H9 (cell line): ENCODE measurements at regions not wholly inside any gene's neighbourhood (a gene's known extent, or its start where the extent isn't known, plus 50 kb on each side); places are given as distances from the start of the nearest gene placed in this dataset.

ENCODE experiments used
- DNase-seq: peaks from one replicate; pipeline ENCODE4 v3.0.0-alpha.2; 2017
- H2AFZ ChIP-seq: one replicate; pipeline ENCODE4 v1.6.1; 2013; ENCODE audit warnings: mild to moderate bottlenecking, low read length, control low read depth, moderate library complexity
- H2AK5ac ChIP-seq: 2 replicates; pipeline ENCODE4 v1.6.1; 2013; ENCODE audit warnings: low read length, control low read depth, mixed read lengths; ENCODE audit not compliant: insufficient read length
- H2BK120ac ChIP-seq: one replicate; pipeline ENCODE4 v1.6.1; 2013; ENCODE audit warnings: low read depth, mild to moderate bottlenecking, low read length, control low read depth, inconsistent platforms; ENCODE audit not compliant: poor library complexity, severe bottlenecking
- H2BK12ac ChIP-seq: 2 replicates; pipeline ENCODE4 v1.6.1; 2013; ENCODE audit warnings: low read length, control low read depth, mixed read lengths, low read depth; ENCODE audit not compliant: insufficient read length
- H2BK15ac ChIP-seq: 2 replicates; pipeline ENCODE4 v1.6.1; 2013; ENCODE audit warnings: low read depth, low read length, control low read depth
- H2BK20ac ChIP-seq: one replicate; pipeline ENCODE4 v1.6.1; 2013; ENCODE audit warnings: low read depth, mild to moderate bottlenecking, low read length, control low read depth, inconsistent platforms; ENCODE audit not compliant: poor library complexity, severe bottlenecking
- H2BK5ac ChIP-seq: 2 replicates; pipeline ENCODE4 v1.6.1; 2013; ENCODE audit warnings: low read length, control low read depth, mixed read lengths; ENCODE audit not compliant: insufficient read length
- H3K14ac ChIP-seq: 2 replicates; pipeline ENCODE4 v1.6.1; 2013; ENCODE audit warnings: low read length, control low read depth; ENCODE audit not compliant: insufficient read depth
- H3K18ac ChIP-seq: 2 replicates; pipeline ENCODE4 v1.6.1; 2013; ENCODE audit warnings: low read depth, mild to moderate bottlenecking, mixed read lengths, low read length, control low read depth; ENCODE audit not compliant: insufficient read length
- H3K23ac ChIP-seq: 2 replicates; pipeline ENCODE4 v1.6.1; 2013; ENCODE audit warnings: low read length, control low read depth, mixed read lengths, low read depth; ENCODE audit not compliant: insufficient read length
- H3K23me2 ChIP-seq: 2 replicates; pipeline ENCODE4 v1.6.1; 2013; ENCODE audit warnings: low read depth, mild to moderate bottlenecking, mixed read lengths, low read length, control low read depth; ENCODE audit not compliant: insufficient read length, poor library complexity, severe bottlenecking
- H3K27ac ChIP-seq: 2 replicates; pipeline ENCODE4 v1.5.1; 2013; ENCODE audit warnings: low read length, control low read depth, mixed read lengths, low read depth; ENCODE audit not compliant: insufficient read length
- H3K27me3 ChIP-seq: 2 replicates; pipeline ENCODE4 v1.6.1; 2013; ENCODE audit warnings: low read length, control low read depth, inconsistent platforms; ENCODE audit not compliant: insufficient read depth
- H3K4ac ChIP-seq: 2 replicates; pipeline ENCODE4 v1.6.1; 2013; ENCODE audit warnings: low read depth, mild to moderate bottlenecking, control low read depth, inconsistent platforms, low read length, moderate library complexity
- H3K4me1 ChIP-seq: 2 replicates; pipeline ENCODE4 v1.6.1; 2013; ENCODE audit warnings: low read length, control low read depth, inconsistent platforms; ENCODE audit not compliant: insufficient read depth
- H3K4me2 ChIP-seq: 2 replicates; pipeline ENCODE4 v1.6.1; 2013; ENCODE audit warnings: low read length, control low read depth, mixed read lengths; ENCODE audit not compliant: insufficient read length, insufficient read depth
- H3K56ac ChIP-seq: 2 replicates; pipeline ENCODE4 v1.6.1; 2013; ENCODE audit warnings: low read depth, mild to moderate bottlenecking, mixed read lengths, low read length, control low read depth; ENCODE audit not compliant: insufficient read length
- H3K79me1 ChIP-seq: 2 replicates; pipeline ENCODE4 v1.6.1; 2013; ENCODE audit warnings: low read depth, mild to moderate bottlenecking, moderate library complexity, low read length, control low read depth, inconsistent platforms; ENCODE audit not compliant: insufficient read depth, poor library complexity, severe bottlenecking
- H3K79me2 ChIP-seq: 2 replicates; pipeline ENCODE4 v1.6.1; 2013; ENCODE audit warnings: low read length, control low read depth, inconsistent platforms; ENCODE audit not compliant: insufficient read depth
- H3K9ac ChIP-seq: 2 replicates; pipeline ENCODE4 v1.6.1; 2013; ENCODE audit warnings: low read length, control low read depth, mixed read lengths; ENCODE audit not compliant: insufficient read length; ENCODE audit errors: extremely low read depth
- H3K9me3 ChIP-seq: one replicate; pipeline ENCODE4 v1.6.1; 2013; ENCODE audit warnings: low read depth, low read length, inconsistent platforms; ENCODE audit not compliant: control insufficient read depth
- H3T11ph ChIP-seq: one replicate; pipeline ENCODE4 v1.6.1; 2013; ENCODE audit warnings: mild to moderate bottlenecking, low read length, control low read depth, inconsistent platforms
- H4K20me1 ChIP-seq: one replicate; pipeline ENCODE4 v1.6.1; 2013; ENCODE audit not compliant: control insufficient read depth, insufficient read length, insufficient read depth
- H4K5ac ChIP-seq: 2 replicates; pipeline ENCODE4 v1.6.1; 2013; ENCODE audit warnings: low read depth, mild to moderate bottlenecking, mixed read lengths, low read length, control low read depth; ENCODE audit not compliant: insufficient read length
- H4K8ac ChIP-seq: replicated peaks from 2 replicates; pipeline ENCODE4 v1.6.1; 2013; ENCODE audit warnings: low read length, control low read depth, mixed read lengths, low read depth; ENCODE audit not compliant: insufficient read length
- H4K91ac ChIP-seq: 2 replicates; pipeline ENCODE4 v1.6.1; 2013; ENCODE audit warnings: low read depth, mild to moderate bottlenecking, moderate library complexity, mixed read lengths, low read length, control low read depth; ENCODE audit not compliant: insufficient read length
- H3K27ac Mint-ChIP-seq, 3 experiments: 2 replicates in 2 of 3; 3 replicates in 1 of 3; pipeline ENCODE4 v1.8.0; 2020 to 2021; ENCODE audit warnings: mixed read lengths in 3 of 3, mild to moderate bottlenecking in 1 of 3, moderate library complexity in 1 of 3
- H3K27me3 Mint-ChIP-seq: 2 replicates; pipeline ENCODE4 v1.8.0; 2021; ENCODE audit warnings: low read depth, mild to moderate bottlenecking, moderate library complexity, mixed read lengths
- H3K36me3 Mint-ChIP-seq, 3 experiments: 2 replicates in 2 of 3; 3 replicates in 1 of 3; pipeline ENCODE4 v1.8.0; 2020 to 2021; ENCODE audit warnings: low read depth in 3 of 3, mixed read lengths in 3 of 3; ENCODE audit not compliant: insufficient read depth in 1 of 3
- H3K4me1 Mint-ChIP-seq, 2 experiments: 2 replicates each; pipeline ENCODE4 v1.8.0; 2020; ENCODE audit warnings: mixed read lengths in 2 of 2
- H3K4me3 Mint-ChIP-seq, 2 experiments: 2 replicates in 1 of 2; 3 replicates in 1 of 2; pipeline ENCODE4 v1.8.0; 2020 to 2021; ENCODE audit warnings: mild to moderate bottlenecking in 2 of 2, mixed read lengths in 2 of 2, moderate library complexity in 1 of 2
- H3K9me3 Mint-ChIP-seq, 2 experiments: 2 replicates in 1 of 2; 3 replicates in 1 of 2; pipeline ENCODE4 v1.8.0; 2020; ENCODE audit warnings: mild to moderate bottlenecking in 2 of 2, mixed read lengths in 2 of 2, moderate library complexity in 1 of 2
- TF ChIP-seq, protein P1 (sequence below): fragments of 200-600 bp; sonication (generic); conservative IDR thresholded peaks from 3 replicates; pipeline ENCODE4 v1.8.0; 2021; ENCODE audit warnings: antibody characterized with exemption, mild to moderate bottlenecking

DNA sequence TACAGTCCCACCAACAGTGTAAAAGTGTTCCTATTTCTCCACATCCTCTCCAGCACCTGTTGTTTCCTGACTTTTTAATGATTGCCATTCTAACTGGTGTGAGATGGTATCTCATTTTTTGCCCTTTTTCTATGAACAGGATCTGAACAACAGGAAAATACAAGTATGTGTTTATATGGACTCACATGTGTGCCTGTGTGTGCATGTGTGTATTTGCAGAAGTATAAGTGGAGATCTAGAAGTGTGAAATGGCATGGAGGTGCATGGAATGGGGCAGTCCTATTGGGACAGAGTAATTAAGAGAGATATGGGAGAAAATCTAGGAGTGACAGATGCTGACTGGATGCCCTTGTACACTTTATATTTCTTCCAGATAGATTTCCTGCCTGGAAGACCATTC, 111.6 kb upstream of the PCGF5 start:
- H3K9me3 ChIP-seq = no peaks in the 10 kb centered on the region
- H2BK15ac ChIP-seq = no peak overlapping the region
- no peak overlapping the region for H3K27ac ChIP-seq
- no peak overlapping the region for H2BK20ac ChIP-seq
- H2AFZ ChIP-seq = no peak overlapping the region
- no peak overlapping the region for H3K4me3 Mint-ChIP-seq
- peaks cover 7 to 11% of the 10 kb centered on the region in 2 experiments; a peak in 4 of 5 replicates for H3K9me3 Mint-ChIP-seq
- no peaks in the 10 kb centered on the region; a peak in 1 of 7 replicates for H3K36me3 Mint-ChIP-seq
- no peak overlapping the region for H4K8ac ChIP-seq
- no peak overlapping the region for H2BK5ac ChIP-seq
- 0 out of 4 replicates have a peak, but pooled peaks cover 0 to 3% of the 10 kb centered on the region in 2 experiments for H3K4me1 Mint-ChIP-seq
- no peak overlapping the region for H3K4ac ChIP-seq
- no peak overlapping the region for H3K9ac ChIP-seq
- no peaks in the 10 kb centered on the region for H4K20me1 ChIP-seq
- H3K4me1 ChIP-seq = no peaks in the 10 kb centered on the region
- no peaks in the 10 kb centered on the region for H3K23me2 ChIP-seq
- no peak overlapping the region for H4K5ac ChIP-seq
- H3K27me3 ChIP-seq = no peaks in the 10 kb centered on the region
- H3K56ac ChIP-seq = no peak overlapping the region
- DNase-seq = no peak
- no peak overlapping the region for H2AK5ac ChIP-seq
- no peak overlapping the region for H3T11ph ChIP-seq
- H3K27me3 Mint-ChIP-seq = peaks cover 12% of the 10 kb centered on the region
- no peak overlapping the region for H2BK12ac ChIP-seq
- H3K14ac ChIP-seq = no peak overlapping the region
- no peak overlapping the region for H3K4me2 ChIP-seq
- H3K79me1 ChIP-seq = no peaks in the 10 kb centered on the region
- H3K23ac ChIP-seq = no peak overlapping the region
- H3K79me2 ChIP-seq = no peaks in the 10 kb centered on the region
- no peak overlapping the region for H4K91ac ChIP-seq
- H3K18ac ChIP-seq = no peak overlapping the region
- H2BK120ac ChIP-seq = no peak overlapping the region
- no peak overlapping the region for H3K27ac Mint-ChIP-seq
- TF ChIP-seq, protein P1, sequence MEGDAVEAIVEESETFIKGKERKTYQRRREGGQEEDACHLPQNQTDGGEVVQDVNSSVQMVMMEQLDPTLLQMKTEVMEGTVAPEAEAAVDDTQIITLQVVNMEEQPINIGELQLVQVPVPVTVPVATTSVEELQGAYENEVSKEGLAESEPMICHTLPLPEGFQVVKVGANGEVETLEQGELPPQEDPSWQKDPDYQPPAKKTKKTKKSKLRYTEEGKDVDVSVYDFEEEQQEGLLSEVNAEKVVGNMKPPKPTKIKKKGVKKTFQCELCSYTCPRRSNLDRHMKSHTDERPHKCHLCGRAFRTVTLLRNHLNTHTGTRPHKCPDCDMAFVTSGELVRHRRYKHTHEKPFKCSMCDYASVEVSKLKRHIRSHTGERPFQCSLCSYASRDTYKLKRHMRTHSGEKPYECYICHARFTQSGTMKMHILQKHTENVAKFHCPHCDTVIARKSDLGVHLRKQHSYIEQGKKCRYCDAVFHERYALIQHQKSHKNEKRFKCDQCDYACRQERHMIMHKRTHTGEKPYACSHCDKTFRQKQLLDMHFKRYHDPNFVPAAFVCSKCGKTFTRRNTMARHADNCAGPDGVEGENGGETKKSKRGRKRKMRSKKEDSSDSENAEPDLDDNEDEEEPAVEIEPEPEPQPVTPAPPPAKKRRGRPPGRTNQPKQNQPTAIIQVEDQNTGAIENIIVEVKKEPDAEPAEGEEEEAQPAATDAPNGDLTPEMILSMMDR = no peak
